ENCODE measurements at regions not wholly inside any gene's neighbourhood (a gene's known extent, or its start where the extent isn't known, plus 50 kb on each side); places are given as distances from the start of the nearest gene placed in this dataset.
"Not testable (repeated sequence)": the region's sequence is repeated elsewhere in the genome, so short reads cannot be mapped to it uniquely, and the experiment has no call there.

DNA sequence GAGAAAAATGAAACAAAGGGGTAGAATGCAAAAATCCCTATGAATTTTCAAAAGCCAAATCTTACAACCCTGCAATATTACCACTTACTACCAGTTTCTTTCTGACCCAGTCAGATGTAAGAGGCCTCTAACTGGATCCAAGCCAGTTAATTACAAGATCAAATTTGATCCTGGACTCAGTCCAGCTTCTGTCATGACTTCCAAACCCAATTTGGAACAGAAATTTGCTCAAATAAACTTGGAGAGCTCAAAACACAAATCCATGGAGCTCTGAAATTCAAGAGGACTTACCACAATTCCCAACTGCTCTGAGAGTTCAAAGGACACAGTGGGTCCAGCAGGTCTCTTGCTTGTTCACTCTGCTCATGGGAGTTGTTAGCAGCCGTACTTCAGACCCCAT, 1271.7 kb upstream of the SLC39A10 start:
- no peak for DNase-seq (ENCODE audit: low spot score)
- TF ChIP-seq, protein P1, sequence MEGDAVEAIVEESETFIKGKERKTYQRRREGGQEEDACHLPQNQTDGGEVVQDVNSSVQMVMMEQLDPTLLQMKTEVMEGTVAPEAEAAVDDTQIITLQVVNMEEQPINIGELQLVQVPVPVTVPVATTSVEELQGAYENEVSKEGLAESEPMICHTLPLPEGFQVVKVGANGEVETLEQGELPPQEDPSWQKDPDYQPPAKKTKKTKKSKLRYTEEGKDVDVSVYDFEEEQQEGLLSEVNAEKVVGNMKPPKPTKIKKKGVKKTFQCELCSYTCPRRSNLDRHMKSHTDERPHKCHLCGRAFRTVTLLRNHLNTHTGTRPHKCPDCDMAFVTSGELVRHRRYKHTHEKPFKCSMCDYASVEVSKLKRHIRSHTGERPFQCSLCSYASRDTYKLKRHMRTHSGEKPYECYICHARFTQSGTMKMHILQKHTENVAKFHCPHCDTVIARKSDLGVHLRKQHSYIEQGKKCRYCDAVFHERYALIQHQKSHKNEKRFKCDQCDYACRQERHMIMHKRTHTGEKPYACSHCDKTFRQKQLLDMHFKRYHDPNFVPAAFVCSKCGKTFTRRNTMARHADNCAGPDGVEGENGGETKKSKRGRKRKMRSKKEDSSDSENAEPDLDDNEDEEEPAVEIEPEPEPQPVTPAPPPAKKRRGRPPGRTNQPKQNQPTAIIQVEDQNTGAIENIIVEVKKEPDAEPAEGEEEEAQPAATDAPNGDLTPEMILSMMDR (IDR thresholded peaks at IDR 0.05) = no peak
- H3K27ac ChIP-seq = no peak overlapping the region
- H3K4me3 ChIP-seq = no peak overlapping the region

DNA sequence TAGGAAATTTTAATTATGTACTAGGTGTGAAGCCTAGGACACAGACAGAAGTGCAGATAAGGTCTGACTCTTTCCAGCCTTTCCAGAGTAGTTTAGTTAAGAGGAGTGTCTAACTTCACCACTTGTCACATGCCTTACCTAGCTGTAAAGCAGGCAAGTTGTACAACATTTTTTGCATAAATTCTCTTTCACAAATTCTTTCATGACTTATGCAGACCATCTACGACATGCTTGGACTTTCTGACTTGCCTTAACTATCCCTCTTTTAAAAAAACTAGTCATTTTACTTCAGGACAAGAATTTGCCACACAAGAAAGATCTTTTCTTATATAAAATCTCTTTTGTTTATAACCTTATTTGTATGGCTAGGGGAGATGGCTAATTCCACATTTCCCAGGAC, 1273.6 kb upstream of the SLC39A10 start:
- TF ChIP-seq, protein P1 (IDR thresholded peaks at IDR 0.05) = no peak
- DNase-seq (ENCODE audit: low spot score) = no peak
- Histone ChIP-seq H3K27ac (no peak overlapping the region), H3K4me3 (no peak overlapping the region)

DNA sequence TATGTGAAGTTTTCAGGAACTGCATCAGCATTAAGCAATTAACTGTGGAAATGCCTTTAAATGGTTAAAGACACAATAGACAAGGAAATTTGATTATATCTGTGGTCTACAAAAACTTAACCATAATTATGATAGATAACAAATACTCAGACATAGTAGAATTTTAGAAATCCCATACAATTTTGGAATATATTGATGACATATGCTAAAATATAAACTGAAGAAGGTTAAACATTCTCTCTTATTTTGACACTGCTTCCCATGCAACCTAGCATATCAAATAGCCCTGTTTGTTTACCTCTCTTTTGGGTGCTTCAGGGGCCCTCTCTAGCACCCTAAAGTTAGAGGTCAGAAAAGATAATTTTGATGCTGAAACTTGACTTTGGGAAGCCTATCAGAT, 1274.8 kb upstream of the SLC39A10 start:
- no peak for DNase-seq (ENCODE audit: low spot score)

DNA sequence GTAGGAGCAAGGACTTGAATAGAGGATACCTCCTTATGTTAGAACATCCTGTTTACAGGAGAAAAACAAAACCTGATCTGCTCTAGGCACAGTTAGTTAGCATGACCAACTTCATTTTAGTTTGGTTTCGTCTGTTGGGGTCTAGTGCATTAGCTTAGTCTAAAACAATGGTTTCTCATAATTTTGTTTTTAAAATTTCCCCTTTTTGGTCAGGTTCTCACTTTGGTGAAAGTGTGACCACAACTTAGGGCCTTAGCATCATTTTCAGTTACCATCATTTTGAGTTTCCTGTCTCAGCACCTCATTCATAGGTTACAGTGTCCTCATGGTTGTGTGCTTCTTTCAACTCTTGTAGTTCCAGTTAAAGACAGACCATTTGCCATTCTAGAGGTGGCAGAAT, 1277.0 kb upstream of the SLC39A10 start:
- TF ChIP-seq, protein P1 (IDR thresholded peaks at IDR 0.05) = no peak
- DNase-seq (ENCODE audit: low spot score) = no peak
- no peak overlapping the region for H3K27ac ChIP-seq
- H3K4me3 ChIP-seq = no peak overlapping the region

More for the DNA sequence above, 1274.8 kb upstream of the SLC39A10 start:
- Histone ChIP-seq H3K27ac (no peak overlapping the region), H3K4me3 (no peak overlapping the region)
- TF ChIP-seq, protein P1 (IDR thresholded peaks at IDR 0.05) = no peak

DNA sequence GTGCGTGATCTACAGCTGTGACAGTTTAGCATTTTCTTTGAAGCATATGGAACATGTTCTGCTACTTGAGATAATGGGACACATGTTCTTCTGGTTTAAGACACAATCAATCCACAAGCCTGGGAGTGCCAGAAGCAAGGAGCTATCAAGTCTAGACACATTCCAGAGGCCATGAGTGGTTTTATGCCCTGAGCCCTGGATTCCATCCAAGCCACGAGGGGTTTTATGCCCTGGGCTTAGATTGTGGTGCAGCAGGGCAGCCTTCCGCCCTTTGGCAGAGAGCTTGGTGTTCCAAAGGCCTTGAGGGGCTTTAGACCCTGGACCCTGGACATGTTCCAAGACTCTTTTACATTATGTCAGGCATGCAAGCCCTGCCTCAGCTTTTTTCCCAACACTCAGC, 1289.6 kb upstream of the SLC39A10 start:
- not testable (repeated sequence) for H3K4me3 ChIP-seq; H3K27ac ChIP-seq; DNase-seq (ENCODE audit: low spot score)

DNA sequence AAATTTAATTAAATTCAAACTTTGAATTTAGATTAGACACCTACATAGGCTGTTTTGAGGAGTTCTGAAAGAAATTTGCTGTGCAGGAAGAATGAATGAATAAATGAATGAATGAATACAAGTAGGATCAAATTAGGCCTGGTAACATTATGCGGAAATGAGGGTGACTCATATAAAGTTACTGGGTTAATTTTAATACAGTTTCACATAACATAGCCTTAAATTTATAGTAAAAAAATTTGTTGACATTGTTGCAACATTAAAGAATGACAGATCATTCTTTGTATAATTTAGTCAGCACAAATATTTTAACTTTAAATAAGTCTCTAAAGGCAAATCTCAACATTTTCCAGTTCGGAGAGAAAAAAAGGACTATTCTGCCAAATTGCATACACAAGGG, 1293.1 kb upstream of the SLC39A10 start:
- H3K4me3 ChIP-seq = no peak overlapping the region
- no peak for DNase-seq (ENCODE audit: low spot score)
- no peak overlapping the region for H3K27ac ChIP-seq
- TF ChIP-seq, protein P1 (IDR thresholded peaks at IDR 0.05) = no peak

DNA sequence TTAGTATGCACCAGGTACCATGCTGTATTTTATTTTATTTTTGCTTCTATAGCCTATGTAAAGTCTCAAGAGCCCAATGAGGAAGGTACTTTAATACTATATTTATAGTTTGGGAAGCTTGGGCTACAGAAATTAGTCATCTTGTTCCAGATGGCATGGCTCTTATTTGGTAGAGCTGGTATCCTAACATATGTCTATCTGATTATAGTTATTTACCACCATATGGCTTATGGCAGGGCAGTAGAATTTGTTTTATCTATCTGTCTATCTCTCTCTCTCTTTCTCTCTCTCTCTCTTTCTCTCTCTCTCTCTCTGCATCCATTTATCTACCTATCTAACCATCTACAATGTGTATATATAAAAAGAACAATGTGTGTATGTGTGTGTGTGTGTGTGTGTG, 1293.7 kb upstream of the SLC39A10 start:
- TF ChIP-seq, protein P1 (IDR thresholded peaks at IDR 0.05) = no peak
- H3K27ac ChIP-seq = no peak overlapping the region

DNA sequence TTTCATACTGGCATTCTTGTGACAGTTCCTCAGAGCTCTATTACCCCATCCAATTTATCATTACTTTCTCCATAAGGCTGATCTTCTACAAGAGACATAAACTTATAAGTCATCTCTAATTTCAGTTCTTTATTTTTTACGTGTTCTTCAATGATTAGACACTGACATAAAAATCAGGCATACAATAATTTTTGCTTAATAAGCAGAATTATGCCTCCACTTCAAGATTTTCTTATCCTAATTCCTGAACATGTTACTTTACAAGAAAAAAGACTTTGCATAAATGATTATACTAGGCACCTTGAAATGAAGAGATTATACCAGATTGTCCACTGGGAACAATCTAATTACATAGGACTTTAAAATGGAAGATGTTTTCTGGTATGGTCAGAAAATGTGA, 1304.5 kb upstream of the SLC39A10 start:
- Histone ChIP-seq H3K4me3 (no peak overlapping the region), H3K27ac (no peak overlapping the region)
- DNase-seq (ENCODE audit: low spot score) = no peak
- TF ChIP-seq, protein P1 (IDR thresholded peaks at IDR 0.05) = no peak

More for the DNA sequence above, 1293.7 kb upstream of the SLC39A10 start:
- no peak overlapping the region for H3K4me3 ChIP-seq
- DNase-seq (ENCODE audit: low spot score) = no peak
